ENCODE measurements at regions not wholly inside any gene's neighbourhood (a gene's known extent, or its start where the extent isn't known, plus 50 kb on each side); places are given as distances from the start of the nearest gene placed in this dataset.

DNA sequence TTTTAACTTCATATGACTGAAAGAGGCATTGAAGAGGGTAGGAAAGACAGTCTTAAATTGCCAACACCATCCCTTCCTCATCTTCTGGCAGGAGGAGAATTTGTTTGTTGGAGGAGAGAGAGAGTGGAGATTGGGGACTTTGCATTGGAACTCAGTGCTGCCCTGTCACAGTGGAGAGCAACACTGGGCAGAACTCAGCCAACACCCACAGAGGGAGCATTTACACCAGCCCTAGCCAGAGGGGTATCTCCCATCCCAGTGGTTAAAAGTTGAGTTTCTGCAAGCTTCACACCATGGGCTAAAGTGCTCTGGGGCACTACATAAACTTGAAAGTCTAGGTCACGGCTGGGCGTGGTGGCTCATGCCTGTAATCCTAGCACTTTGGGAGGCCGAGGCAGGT, 174.1 kb downstream of the ANKRD30B start:
- TF ChIP-seq BHLHE40 (IDR thresholded peaks at IDR 0.05; ENCODE audit: borderline replicate concordance): no peak
- no peak for TF ChIP-seq CTBP1 (IDR thresholded peaks at IDR 0.05; ENCODE audit: borderline replicate concordance)
- no peak for TF ChIP-seq FOXK2 (IDR thresholded peaks at IDR 0.05)
- TF ChIP-seq TARDBP (IDR thresholded peaks at IDR 0.05): no peak
- TF ChIP-seq ZNF384 (IDR thresholded peaks at IDR 0.05): no peak
- no peak for TF ChIP-seq FOXM1 (IDR thresholded peaks at IDR 0.05; ENCODE audit: borderline replicate concordance)
- no peak for TF ChIP-seq PKNOX1 (IDR thresholded peaks at IDR 0.05)
